ENCODE measurements at regions not wholly inside any gene's neighbourhood (a gene's known extent, or its start where the extent isn't known, plus 50 kb on each side); places are given as distances from the start of the nearest gene placed in this dataset.

DNA sequence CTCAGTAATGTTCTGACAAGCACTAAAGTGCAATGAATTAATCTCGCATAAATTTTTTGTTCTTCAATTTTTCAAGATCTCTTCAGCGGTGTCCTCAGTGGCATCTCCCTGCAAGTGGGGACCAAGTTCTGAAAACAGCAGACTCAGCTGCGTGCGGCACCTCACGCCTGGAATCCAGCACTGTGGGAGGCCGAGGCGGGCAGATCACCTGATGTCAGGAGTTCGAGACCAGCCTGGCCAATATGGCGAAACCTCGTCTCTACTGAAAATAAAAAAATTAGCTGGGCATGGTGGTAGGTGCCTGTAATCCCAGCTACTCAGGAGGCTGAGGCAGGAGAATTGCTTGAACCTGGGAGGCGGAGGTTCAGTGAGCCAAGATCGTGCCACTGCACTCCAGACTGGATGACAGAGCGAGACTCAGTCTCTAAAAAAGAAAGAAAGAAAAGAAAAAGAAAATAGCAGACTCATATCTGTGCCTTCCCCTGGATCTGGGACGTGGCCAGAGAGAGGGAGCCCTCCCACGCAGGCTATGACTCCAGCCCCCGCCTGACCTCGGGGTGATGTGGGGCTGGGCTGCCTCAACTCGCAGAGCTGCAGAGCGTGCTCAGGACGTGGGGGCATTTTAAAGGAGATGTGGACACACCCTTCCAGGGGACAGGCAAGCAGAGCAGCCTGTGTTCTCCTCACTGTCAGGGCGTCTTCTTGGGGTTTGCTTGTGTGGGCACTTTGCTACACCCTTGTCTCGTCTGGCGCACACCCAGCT lies 346.6 kb downstream of the BRD1 start:
- TF ChIP-seq OSR1 (CRISPR knock-in tag; IDR thresholded peaks at IDR 0.05) = no peak
- no peak for TF ChIP-seq ZNF8 (CRISPR knock-in tag; IDR thresholded peaks at IDR 0.05)
- TF ChIP-seq ESRRG (CRISPR knock-in tag; IDR thresholded peaks at IDR 0.05) = no peak
- no peak for TF ChIP-seq ISL1 (CRISPR knock-in tag; IDR thresholded peaks at IDR 0.05)
- TF ChIP-seq, protein P1, sequence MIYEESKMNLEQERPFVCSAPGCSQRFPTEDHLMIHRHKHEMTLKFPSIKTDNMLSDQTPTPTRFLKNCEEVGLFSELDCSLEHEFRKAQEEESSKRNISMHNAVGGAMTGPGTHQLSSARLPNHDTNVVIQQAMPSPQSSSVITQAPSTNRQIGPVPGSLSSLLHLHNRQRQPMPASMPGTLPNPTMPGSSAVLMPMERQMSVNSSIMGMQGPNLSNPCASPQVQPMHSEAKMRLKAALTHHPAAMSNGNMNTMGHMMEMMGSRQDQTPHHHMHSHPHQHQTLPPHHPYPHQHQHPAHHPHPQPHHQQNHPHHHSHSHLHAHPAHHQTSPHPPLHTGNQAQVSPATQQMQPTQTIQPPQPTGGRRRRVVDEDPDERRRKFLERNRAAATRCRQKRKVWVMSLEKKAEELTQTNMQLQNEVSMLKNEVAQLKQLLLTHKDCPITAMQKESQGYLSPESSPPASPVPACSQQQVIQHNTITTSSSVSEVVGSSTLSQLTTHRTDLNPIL (CRISPR knock-in tag; IDR thresholded peaks at IDR 0.05; ENCODE audit: low read depth) = no peak
- TF ChIP-seq ARNTL (CRISPR knock-in tag; IDR thresholded peaks at IDR 0.05; ENCODE audit: borderline replicate concordance, low read depth) = no peak
- no peak for TF ChIP-seq RARB (CRISPR knock-in tag; IDR thresholded peaks at IDR 0.05)
- no peak for TF ChIP-seq ZC3H10 (CRISPR knock-in tag; IDR thresholded peaks at IDR 0.05)
- TF ChIP-seq, protein P2, sequence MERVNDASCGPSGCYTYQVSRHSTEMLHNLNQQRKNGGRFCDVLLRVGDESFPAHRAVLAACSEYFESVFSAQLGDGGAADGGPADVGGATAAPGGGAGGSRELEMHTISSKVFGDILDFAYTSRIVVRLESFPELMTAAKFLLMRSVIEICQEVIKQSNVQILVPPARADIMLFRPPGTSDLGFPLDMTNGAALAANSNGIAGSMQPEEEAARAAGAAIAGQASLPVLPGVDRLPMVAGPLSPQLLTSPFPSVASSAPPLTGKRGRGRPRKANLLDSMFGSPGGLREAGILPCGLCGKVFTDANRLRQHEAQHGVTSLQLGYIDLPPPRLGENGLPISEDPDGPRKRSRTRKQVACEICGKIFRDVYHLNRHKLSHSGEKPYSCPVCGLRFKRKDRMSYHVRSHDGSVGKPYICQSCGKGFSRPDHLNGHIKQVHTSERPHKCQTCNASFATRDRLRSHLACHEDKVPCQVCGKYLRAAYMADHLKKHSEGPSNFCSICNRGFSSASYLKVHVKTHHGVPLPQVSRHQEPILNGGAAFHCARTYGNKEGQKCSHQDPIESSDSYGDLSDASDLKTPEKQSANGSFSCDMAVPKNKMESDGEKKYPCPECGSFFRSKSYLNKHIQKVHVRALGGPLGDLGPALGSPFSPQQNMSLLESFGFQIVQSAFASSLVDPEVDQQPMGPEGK (CRISPR knock-in tag; IDR thresholded peaks at IDR 0.05; ENCODE audit: borderline replicate concordance) = no peak
- no peak for TF ChIP-seq SNAI2 (CRISPR knock-in tag; IDR thresholded peaks at IDR 0.05)
- TF ChIP-seq GLIS3 (CRISPR knock-in tag; IDR thresholded peaks at IDR 0.05) = no peak
- ATAC-seq = no peak

DNA sequence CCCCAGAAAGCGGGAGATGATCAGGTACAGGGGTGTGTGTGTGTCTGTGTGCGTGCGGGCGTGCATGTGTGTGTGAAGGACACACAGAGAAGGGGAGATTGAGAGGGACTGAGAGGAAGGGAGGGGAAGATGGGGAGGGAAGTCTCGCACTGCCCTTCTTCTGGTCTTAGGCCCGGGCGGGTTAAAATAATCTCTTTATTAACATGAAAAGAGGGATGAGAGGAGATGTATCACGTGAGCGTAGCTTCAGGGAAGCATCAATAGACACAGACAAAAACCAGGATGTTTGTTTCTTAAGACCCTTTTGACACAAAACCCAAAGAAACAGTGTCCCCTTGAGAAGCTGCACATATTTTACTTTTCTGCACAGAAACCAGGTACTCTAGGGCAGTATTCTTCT lies 347.3 kb downstream of the BRD1 start:
- TF ChIP-seq ISL1 (CRISPR knock-in tag; IDR thresholded peaks at IDR 0.05) = no peak
- TF ChIP-seq RARB (CRISPR knock-in tag; IDR thresholded peaks at IDR 0.05) = no peak
- no peak for TF ChIP-seq TOX (CRISPR knock-in tag; IDR thresholded peaks at IDR 0.05; ENCODE audit: borderline replicate concordance)
- no peak for TF ChIP-seq ZNF70 (CRISPR knock-in tag; IDR thresholded peaks at IDR 0.05)
- TF ChIP-seq PPARA (CRISPR knock-in tag; IDR thresholded peaks at IDR 0.05; ENCODE audit: borderline replicate concordance) = no peak
- no peak for TF ChIP-seq ZFP3 (CRISPR knock-in tag; IDR thresholded peaks at IDR 0.05)
- TF ChIP-seq, protein P1 (CRISPR knock-in tag; IDR thresholded peaks at IDR 0.05; ENCODE audit: low read depth) = no peak
- no peak for TF ChIP-seq ESRRG (CRISPR knock-in tag; IDR thresholded peaks at IDR 0.05)
- no peak for TF ChIP-seq OSR1 (CRISPR knock-in tag; IDR thresholded peaks at IDR 0.05)
- TF ChIP-seq, protein P3, sequence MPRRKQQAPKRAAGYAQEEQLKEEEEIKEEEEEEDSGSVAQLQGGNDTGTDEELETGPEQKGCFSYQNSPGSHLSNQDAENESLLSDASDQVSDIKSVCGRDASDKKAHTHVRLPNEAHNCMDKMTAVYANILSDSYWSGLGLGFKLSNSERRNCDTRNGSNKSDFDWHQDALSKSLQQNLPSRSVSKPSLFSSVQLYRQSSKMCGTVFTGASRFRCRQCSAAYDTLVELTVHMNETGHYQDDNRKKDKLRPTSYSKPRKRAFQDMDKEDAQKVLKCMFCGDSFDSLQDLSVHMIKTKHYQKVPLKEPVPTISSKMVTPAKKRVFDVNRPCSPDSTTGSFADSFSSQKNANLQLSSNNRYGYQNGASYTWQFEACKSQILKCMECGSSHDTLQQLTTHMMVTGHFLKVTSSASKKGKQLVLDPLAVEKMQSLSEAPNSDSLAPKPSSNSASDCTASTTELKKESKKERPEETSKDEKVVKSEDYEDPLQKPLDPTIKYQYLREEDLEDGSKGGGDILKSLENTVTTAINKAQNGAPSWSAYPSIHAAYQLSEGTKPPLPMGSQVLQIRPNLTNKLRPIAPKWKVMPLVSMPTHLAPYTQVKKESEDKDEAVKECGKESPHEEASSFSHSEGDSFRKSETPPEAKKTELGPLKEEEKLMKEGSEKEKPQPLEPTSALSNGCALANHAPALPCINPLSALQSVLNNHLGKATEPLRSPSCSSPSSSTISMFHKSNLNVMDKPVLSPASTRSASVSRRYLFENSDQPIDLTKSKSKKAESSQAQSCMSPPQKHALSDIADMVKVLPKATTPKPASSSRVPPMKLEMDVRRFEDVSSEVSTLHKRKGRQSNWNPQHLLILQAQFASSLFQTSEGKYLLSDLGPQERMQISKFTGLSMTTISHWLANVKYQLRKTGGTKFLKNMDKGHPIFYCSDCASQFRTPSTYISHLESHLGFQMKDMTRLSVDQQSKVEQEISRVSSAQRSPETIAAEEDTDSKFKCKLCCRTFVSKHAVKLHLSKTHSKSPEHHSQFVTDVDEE (CRISPR knock-in tag; IDR thresholded peaks at IDR 0.05) = no peak
- no peak for TF ChIP-seq ZC3H10 (CRISPR knock-in tag; IDR thresholded peaks at IDR 0.05)
- no peak for TF ChIP-seq GLIS3 (CRISPR knock-in tag; IDR thresholded peaks at IDR 0.05)
- ATAC-seq = no peak

DNA sequence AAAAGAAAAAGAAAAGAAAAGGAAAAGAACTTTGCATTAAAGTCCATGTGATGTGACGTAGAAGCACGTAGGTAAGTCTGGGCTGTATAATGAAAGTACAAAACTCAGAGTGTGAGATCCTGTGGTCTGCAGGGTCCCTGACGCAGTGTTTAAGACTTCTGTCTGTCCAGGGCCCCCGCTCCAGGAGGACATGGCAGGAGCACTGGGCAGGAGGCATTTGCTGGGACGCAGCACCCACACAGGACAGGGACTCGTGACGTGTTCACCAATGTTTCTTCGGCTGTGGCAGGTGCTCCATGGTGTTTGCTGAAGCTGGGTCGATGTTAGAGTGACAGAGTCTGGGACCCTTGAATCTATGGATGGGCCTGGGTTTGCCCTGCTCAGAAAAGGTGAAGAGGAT lies 348.1 kb downstream of the BRD1 start:
- TF ChIP-seq PPARA (CRISPR knock-in tag; IDR thresholded peaks at IDR 0.05; ENCODE audit: borderline replicate concordance) = no peak
- TF ChIP-seq, protein P3 (CRISPR knock-in tag; IDR thresholded peaks at IDR 0.05) = no peak
- TF ChIP-seq ZNF8 (CRISPR knock-in tag; IDR thresholded peaks at IDR 0.05) = no peak
- TF ChIP-seq ZNF70 (CRISPR knock-in tag; IDR thresholded peaks at IDR 0.05) = no peak
- TF ChIP-seq, protein P2 (CRISPR knock-in tag; IDR thresholded peaks at IDR 0.05; ENCODE audit: borderline replicate concordance) = no peak
- no peak for TF ChIP-seq ZFP3 (CRISPR knock-in tag; IDR thresholded peaks at IDR 0.05)
- TF ChIP-seq OSR1 (CRISPR knock-in tag; IDR thresholded peaks at IDR 0.05) = no peak
- no peak for TF ChIP-seq ZFP30 (CRISPR knock-in tag; IDR thresholded peaks at IDR 0.05)
- no peak for TF ChIP-seq ESRRG (CRISPR knock-in tag; IDR thresholded peaks at IDR 0.05)
- no peak for TF ChIP-seq ISL1 (CRISPR knock-in tag; IDR thresholded peaks at IDR 0.05)
- TF ChIP-seq, protein P4, sequence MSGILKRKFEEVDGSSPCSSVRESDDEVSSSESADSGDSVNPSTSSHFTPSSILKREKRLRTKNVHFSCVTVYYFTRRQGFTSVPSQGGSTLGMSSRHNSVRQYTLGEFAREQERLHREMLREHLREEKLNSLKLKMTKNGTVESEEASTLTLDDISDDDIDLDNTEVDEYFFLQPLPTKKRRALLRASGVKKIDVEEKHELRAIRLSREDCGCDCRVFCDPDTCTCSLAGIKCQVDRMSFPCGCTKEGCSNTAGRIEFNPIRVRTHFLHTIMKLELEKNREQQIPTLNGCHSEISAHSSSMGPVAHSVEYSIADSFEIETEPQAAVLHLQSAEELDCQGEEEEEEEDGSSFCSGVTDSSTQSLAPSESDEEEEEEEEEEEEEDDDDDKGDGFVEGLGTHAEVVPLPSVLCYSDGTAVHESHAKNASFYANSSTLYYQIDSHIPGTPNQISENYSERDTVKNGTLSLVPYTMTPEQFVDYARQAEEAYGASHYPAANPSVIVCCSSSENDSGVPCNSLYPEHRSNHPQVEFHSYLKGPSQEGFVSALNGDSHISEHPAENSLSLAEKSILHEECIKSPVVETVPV (CRISPR knock-in tag; IDR thresholded peaks at IDR 0.05) = no peak
- ATAC-seq = no peak

All from SK-N-SH treated with all-trans-retinoic acid at 6 μM for 48 hours (cell line).